ENCODE measurements at regions not wholly inside any gene's neighbourhood (a gene's known extent, or its start where the extent isn't known, plus 50 kb on each side); places are given as distances from the start of the nearest gene placed in this dataset.

DNA sequence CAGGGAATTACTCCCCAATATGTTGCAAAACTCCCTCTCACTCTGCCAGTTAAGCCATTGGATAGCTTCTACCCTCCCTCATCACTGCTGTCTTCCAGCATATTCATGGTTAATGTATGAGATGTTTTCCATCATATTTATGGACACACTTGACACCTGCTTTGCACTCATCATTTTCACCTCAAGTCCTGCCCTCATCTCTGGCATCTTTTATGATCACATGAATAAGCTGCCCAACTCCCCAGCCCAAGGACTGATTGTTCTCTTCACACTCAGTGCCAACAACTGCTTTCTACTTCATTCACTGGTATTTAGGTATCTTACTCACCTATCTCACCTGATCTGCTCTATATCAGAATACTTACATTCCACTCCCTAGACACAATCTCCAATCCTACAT lies 131.1 kb upstream of the TTC29 start (continued):
- TF ChIP-seq, protein P1, sequence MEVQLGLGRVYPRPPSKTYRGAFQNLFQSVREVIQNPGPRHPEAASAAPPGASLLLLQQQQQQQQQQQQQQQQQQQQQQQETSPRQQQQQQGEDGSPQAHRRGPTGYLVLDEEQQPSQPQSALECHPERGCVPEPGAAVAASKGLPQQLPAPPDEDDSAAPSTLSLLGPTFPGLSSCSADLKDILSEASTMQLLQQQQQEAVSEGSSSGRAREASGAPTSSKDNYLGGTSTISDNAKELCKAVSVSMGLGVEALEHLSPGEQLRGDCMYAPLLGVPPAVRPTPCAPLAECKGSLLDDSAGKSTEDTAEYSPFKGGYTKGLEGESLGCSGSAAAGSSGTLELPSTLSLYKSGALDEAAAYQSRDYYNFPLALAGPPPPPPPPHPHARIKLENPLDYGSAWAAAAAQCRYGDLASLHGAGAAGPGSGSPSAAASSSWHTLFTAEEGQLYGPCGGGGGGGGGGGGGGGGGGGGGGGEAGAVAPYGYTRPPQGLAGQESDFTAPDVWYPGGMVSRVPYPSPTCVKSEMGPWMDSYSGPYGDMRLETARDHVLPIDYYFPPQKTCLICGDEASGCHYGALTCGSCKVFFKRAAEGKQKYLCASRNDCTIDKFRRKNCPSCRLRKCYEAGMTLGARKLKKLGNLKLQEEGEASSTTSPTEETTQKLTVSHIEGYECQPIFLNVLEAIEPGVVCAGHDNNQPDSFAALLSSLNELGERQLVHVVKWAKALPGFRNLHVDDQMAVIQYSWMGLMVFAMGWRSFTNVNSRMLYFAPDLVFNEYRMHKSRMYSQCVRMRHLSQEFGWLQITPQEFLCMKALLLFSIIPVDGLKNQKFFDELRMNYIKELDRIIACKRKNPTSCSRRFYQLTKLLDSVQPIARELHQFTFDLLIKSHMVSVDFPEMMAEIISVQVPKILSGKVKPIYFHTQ (CRISPR knock-in tag; IDR thresholded peaks at IDR 0.05), result no peak
- TF ChIP-seq NR2C2 (CRISPR knock-in tag; IDR thresholded peaks at IDR 0.05) (no peak), MXD4 (CRISPR knock-in tag; IDR thresholded peaks at IDR 0.05; ENCODE audit: borderline replicate concordance) (no peak), ZNF219 (CRISPR knock-in tag; IDR thresholded peaks at IDR 0.05; ENCODE audit: borderline replicate concordance) (no peak), JUN (CRISPR knock-in tag; IDR thresholded peaks at IDR 0.05) (no peak), PRRX2 (CRISPR knock-in tag; IDR thresholded peaks at IDR 0.05) (no peak), CREM (CRISPR knock-in tag; IDR thresholded peaks at IDR 0.05) (no peak), ETV6 (CRISPR knock-in tag; IDR thresholded peaks at IDR 0.05) (no peak), ATF6 (CRISPR knock-in tag; IDR thresholded peaks at IDR 0.05) (no peak), E2F1 (CRISPR knock-in tag; IDR thresholded peaks at IDR 0.05) (no peak), FOXJ3 (CRISPR knock-in tag; IDR thresholded peaks at IDR 0.05; ENCODE audit: borderline replicate concordance) (no peak)
- TF ChIP-seq, protein P2, sequence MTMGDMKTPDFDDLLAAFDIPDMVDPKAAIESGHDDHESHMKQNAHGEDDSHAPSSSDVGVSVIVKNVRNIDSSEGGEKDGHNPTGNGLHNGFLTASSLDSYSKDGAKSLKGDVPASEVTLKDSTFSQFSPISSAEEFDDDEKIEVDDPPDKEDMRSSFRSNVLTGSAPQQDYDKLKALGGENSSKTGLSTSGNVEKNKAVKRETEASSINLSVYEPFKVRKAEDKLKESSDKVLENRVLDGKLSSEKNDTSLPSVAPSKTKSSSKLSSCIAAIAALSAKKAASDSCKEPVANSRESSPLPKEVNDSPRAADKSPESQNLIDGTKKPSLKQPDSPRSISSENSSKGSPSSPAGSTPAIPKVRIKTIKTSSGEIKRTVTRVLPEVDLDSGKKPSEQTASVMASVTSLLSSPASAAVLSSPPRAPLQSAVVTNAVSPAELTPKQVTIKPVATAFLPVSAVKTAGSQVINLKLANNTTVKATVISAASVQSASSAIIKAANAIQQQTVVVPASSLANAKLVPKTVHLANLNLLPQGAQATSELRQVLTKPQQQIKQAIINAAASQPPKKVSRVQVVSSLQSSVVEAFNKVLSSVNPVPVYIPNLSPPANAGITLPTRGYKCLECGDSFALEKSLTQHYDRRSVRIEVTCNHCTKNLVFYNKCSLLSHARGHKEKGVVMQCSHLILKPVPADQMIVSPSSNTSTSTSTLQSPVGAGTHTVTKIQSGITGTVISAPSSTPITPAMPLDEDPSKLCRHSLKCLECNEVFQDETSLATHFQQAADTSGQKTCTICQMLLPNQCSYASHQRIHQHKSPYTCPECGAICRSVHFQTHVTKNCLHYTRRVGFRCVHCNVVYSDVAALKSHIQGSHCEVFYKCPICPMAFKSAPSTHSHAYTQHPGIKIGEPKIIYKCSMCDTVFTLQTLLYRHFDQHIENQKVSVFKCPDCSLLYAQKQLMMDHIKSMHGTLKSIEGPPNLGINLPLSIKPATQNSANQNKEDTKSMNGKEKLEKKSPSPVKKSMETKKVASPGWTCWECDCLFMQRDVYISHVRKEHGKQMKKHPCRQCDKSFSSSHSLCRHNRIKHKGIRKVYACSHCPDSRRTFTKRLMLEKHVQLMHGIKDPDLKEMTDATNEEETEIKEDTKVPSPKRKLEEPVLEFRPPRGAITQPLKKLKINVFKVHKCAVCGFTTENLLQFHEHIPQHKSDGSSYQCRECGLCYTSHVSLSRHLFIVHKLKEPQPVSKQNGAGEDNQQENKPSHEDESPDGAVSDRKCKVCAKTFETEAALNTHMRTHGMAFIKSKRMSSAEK (CRISPR knock-in tag; IDR thresholded peaks at IDR 0.05; ENCODE audit: borderline replicate concordance), result no peak
- TF ChIP-seq, protein P3, sequence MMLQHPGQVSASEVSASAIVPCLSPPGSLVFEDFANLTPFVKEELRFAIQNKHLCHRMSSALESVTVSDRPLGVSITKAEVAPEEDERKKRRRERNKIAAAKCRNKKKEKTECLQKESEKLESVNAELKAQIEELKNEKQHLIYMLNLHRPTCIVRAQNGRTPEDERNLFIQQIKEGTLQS (CRISPR knock-in tag; conservative IDR thresholded peaks at IDR 0.05), result no peak

GRCh38 chr4:147078362-147078761 lies 132.7 kb upstream of the TTC29 start:
- H3K36me3 Mint-ChIP-seq, result peaks cover 5% of the 10 kb centered on the region
- peaks cover 21% of the 10 kb centered on the region for H3K9me3 Mint-ChIP-seq

More at GRCh38 chr4:147078362-147078761, 132.7 kb upstream of the TTC29 start:
- H3K27ac Mint-ChIP-seq, result no peak overlapping the region
- POLR2A ChIA-PET, result no interaction called here
- ATAC-seq (no peak), DNase-seq (ENCODE audit: low spot score) (no peak)
- CTCF ChIA-PET, result interaction anchor here (1.1 kb wide), 1 partner anchor 59 kb away, joined by 3 read pairs; no protein-coding TSS in a partner anchor
- peaks cover 22% of the 10 kb centered on the region for H3K27me3 Mint-ChIP-seq (ENCODE audit: low read depth)
- peaks cover 29% of the 10 kb centered on the region for H3K4me1 Mint-ChIP-seq
- no peak overlapping the region for H3K4me3 Mint-ChIP-seq
- TF ChIP-seq ESRRA (CRISPR knock-in tag; IDR thresholded peaks at IDR 0.05; ENCODE audit: borderline replicate concordance) (no peak), ZNF416 (CRISPR knock-in tag; IDR thresholded peaks at IDR 0.05) (no peak), CREB1 (CRISPR knock-in tag; IDR thresholded peaks at IDR 0.05) (no peak)

Measured in WTC11 (cell line).